GM12875 (cell line): ENCODE measurements at regions not wholly inside any gene's neighbourhood (a gene's known extent, or its start where the extent isn't known, plus 50 kb on each side); places are given as distances from the start of the nearest gene placed in this dataset.

Experiments used
- H3K4me3 ChIP-seq: one replicate; pipeline ENCODE4 v1.5.1; 2011; ENCODE audit warnings: low read depth, low read length, control low read depth
- CTCF ChIP-seq: IDR thresholded peaks from 2 replicates; pipeline ENCODE4 v1.5.1; 2011; ENCODE audit warnings: low read depth, mild to moderate bottlenecking, control low read depth, inconsistent platforms, low read length, moderate library complexity, borderline replicate concordance; ENCODE audit not compliant: insufficient read depth

GRCh38 chr3:34742151-34742550 is 897.2 kb upstream of the ARPP21 start:
- no peak overlapping the region for H3K4me3 ChIP-seq
- TF ChIP-seq CTCF = no peak

DNA sequence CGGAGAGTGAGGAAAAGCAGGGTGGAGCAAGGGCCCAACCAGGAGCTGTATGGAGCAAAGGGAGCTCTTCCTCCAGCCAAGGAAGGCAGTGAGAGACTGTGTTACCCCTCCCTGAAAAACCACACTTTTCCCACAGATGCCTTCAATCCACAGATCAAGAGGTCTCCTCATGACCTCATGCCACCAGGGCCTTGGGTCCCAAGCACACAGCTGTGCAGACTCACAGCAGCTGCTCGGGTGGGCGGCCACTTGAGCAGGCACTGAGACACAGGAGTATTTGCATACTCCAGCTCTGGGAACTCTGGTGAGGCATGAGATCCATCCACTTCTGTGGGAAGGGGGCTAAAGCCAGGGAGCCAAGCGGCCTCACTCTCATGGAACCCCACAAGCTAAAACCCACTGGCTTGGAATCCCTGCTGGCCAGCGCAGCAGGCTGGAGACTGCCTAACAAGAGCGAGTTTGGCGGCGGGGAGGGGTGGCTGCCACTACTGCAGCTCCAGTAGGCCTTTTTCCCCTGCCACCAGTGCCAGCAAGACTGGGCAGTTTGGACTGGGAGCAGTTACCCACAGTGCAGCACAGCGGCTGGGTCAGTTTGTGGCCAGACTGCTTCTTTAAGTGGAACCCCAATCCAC is 880.6 kb upstream of the ARPP21 start:
- no peak for TF ChIP-seq CTCF
- no peak overlapping the region for H3K4me3 ChIP-seq

- no peak overlapping the region for H3K4me3 ChIP-seq
- no peak for TF ChIP-seq CTCF
Measured at GRCh38 chr3:34777386-34777785, 861.9 kb upstream of the ARPP21 start.

GRCh38 chr3:34779092-34779491 is 860.2 kb upstream of the ARPP21 start:
- H3K4me3 ChIP-seq = no peak overlapping the region
- TF ChIP-seq CTCF = no peak

DNA sequence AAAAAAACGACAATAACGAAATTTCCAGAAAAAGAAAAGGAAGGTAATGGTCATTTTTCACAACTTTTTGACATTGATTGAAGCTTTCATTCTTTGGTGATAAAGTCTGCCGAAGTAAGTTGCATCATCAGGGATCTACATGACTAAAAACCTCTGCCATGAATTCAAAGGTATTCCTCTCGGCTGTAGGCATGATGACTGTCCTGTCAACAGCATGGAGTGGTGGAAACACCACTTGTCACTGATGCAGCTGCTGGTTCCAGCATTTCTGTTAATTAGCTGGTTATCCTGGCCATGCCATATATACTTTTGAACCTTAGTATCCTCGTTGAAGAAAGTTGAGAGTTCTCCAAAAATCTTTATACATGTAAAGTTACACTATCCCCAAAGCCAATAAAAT is 859.0 kb upstream of the ARPP21 start:
- TF ChIP-seq CTCF = no peak
- H3K4me3 ChIP-seq = no peak overlapping the region

GRCh38 chr3:34780973-34781372 is 858.4 kb upstream of the ARPP21 start:
- no peak overlapping the region for H3K4me3 ChIP-seq
- no peak for TF ChIP-seq CTCF

DNA sequence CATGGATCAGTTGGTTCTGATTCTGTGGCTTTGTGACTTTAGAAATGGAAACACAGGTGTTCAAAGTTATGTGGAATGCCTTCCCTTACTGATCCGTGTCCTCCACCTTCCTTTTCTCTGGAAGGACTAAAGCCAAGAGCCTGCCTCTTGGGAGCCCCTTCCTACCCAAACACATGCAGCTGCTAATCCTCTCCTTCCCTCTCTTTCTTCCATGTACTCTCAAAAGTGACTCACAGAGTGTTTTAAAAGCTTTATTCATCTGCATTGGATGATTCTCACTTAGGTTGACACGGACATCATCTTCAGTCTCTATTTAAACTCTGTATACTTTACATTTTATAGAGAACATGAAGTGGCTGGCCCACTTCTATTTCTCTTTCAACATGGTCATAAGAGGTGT is 856.5 kb upstream of the ARPP21 start:
- TF ChIP-seq CTCF = no peak
- H3K4me3 ChIP-seq = no peak overlapping the region
